ENCODE measurements at regions not wholly inside any gene's neighbourhood (a gene's known extent, or its start where the extent isn't known, plus 50 kb on each side); places are given as distances from the start of the nearest gene placed in this dataset.

- TF ChIP-seq ZNF121 (CRISPR knock-in tag; IDR thresholded peaks at IDR 0.05) (no peak), CTCF (IDR thresholded peaks at IDR 0.05) (no peak), NR1H2 (CRISPR knock-in tag; IDR thresholded peaks at IDR 0.05) (no peak), SP1 (CRISPR knock-in tag; conservative IDR thresholded peaks at IDR 0.05) (no peak), MLX (CRISPR knock-in tag; IDR thresholded peaks at IDR 0.05) (no peak)
- TF ChIP-seq, protein P1, sequence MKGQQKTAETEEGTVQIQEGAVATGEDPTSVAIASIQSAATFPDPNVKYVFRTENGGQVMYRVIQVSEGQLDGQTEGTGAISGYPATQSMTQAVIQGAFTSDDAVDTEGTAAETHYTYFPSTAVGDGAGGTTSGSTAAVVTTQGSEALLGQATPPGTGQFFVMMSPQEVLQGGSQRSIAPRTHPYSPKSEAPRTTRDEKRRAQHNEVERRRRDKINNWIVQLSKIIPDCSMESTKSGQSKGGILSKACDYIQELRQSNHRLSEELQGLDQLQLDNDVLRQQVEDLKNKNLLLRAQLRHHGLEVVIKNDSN (CRISPR knock-in tag; IDR thresholded peaks at IDR 0.05): peak; percentile 92
These were observed 235.3 kb upstream of the TANK start for GRCh38 chr2:160924936-160925353.
